Tibial nerve (tissue), 4 donors: ENCODE measurements at regions not wholly inside any gene's neighbourhood (a gene's known extent, or its start where the extent isn't known, plus 50 kb on each side); places are given as distances from the start of the nearest gene placed in this dataset.
"Not testable (repeated sequence)": the region's sequence is repeated elsewhere in the genome, so short reads cannot be mapped to it uniquely, and the experiment has no call there.

Experiments
- DNase-seq, 2 donors: peaks; one replicate each; pipeline ENCODE4 v3.0.0-alpha.2; 2019; ENCODE audit warnings: low spot score in 2 of 2
- H3K27ac ChIP-seq, 4 donors: fragments of 200-600 bp; sonication (generic) in 3 of 4; one replicate each; pipeline ENCODE4 v1.5.1; 2017 to 2019; ENCODE audit warnings: mild to moderate bottlenecking in 1 of 4
- H3K27me3 ChIP-seq, 2 donors: fragments of 200-600 bp; sonication (generic) in 1 of 2; one replicate each; pipeline versions ENCODE4 v1.5.1 to v1.6.0; 2017 to 2019
- H3K36me3 ChIP-seq, 3 donors: fragments of 200-600 bp; sonication (generic); one replicate each; pipeline ENCODE4 v1.5.1; 2018 to 2019
- H3K4me1 ChIP-seq, 4 donors: fragments of 200-600 bp; sonication (generic) in 3 of 4; one replicate each; pipeline ENCODE4 v1.5.1; 2017 to 2019
- H3K4me3 ChIP-seq, 4 donors: fragments of 200-600 bp; sonication (generic) in 3 of 4; one replicate each; pipeline ENCODE4 v1.5.1; 2017 to 2019; ENCODE audit warnings: mild to moderate bottlenecking in 1 of 4, moderate library complexity in 1 of 4
- H3K9me3 ChIP-seq, 4 donors: fragments of 200-600 bp; sonication (generic) in 3 of 4; one replicate each; pipeline ENCODE4 v1.5.1; 2017 to 2019
- EP300 ChIP-seq, 2 donors: sonication (generic); formaldehyde crosslinking; IDR thresholded peaks; one replicate each; pipeline ENCODE4 v1.6.1; 2017; ENCODE audit warnings: antibody characterized with exemption in 2 of 2, mild to moderate bottlenecking in 1 of 2
- POLR2A ChIP-seq, 2 donors: fragments of 450-650 bp; IDR thresholded peaks; one replicate each; pipeline ENCODE4 v1.6.1; 2017; ENCODE audit warnings: antibody characterized with exemption in 2 of 2, mild to moderate bottlenecking in 2 of 2, moderate library complexity in 2 of 2
- WGBS, 2 donors: methylation state at CpG; one replicate each; pipeline ENCODE4 v1.1.5; 2018; 5-methylcytosine and 5-hydroxymethylcytosine counted together
- TF ChIP-seq, protein P1 (sequence below), 5 experiments: fragments of 200-600 bp in 3 of 5; fragments of 450-650 bp in 2 of 5; sonication (generic) in 3 of 5; IDR thresholded peaks; one replicate each; pipeline ENCODE4 v1.5.1; 2016 to 2019; ENCODE audit warnings: antibody characterized with exemption in 5 of 5, mild to moderate bottlenecking in 3 of 5, moderate library complexity in 2 of 5

- H3K4me1 ChIP-seq = no peaks in the 10 kb centered on the region
- no peak for DNase-seq
- no peaks in the 10 kb centered on the region for H3K36me3 ChIP-seq
- H3K27me3 ChIP-seq = no peaks in the 10 kb centered on the region
- H3K9me3 ChIP-seq = no peaks in the 10 kb centered on the region
- no peak overlapping the region for H3K4me3 ChIP-seq
- TF ChIP-seq POLR2A (IDR thresholded peaks at IDR 0.05) (no peak), EP300 (IDR thresholded peaks at IDR 0.05) (no peak)
- TF ChIP-seq, protein P1, sequence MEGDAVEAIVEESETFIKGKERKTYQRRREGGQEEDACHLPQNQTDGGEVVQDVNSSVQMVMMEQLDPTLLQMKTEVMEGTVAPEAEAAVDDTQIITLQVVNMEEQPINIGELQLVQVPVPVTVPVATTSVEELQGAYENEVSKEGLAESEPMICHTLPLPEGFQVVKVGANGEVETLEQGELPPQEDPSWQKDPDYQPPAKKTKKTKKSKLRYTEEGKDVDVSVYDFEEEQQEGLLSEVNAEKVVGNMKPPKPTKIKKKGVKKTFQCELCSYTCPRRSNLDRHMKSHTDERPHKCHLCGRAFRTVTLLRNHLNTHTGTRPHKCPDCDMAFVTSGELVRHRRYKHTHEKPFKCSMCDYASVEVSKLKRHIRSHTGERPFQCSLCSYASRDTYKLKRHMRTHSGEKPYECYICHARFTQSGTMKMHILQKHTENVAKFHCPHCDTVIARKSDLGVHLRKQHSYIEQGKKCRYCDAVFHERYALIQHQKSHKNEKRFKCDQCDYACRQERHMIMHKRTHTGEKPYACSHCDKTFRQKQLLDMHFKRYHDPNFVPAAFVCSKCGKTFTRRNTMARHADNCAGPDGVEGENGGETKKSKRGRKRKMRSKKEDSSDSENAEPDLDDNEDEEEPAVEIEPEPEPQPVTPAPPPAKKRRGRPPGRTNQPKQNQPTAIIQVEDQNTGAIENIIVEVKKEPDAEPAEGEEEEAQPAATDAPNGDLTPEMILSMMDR (IDR thresholded peaks at IDR 0.05) = no peak
- 87 to 100% methylated on average over 4 to 7 of the region's 7 CpGs for WGBS, 2 donors
- peak overlapping the region in 1 of 4 donors; percentile 47 for H3K27ac ChIP-seq
Observed at GRCh38 chr2:16201848-16202247, 261.5 kb downstream of the MYCN start.

DNA sequence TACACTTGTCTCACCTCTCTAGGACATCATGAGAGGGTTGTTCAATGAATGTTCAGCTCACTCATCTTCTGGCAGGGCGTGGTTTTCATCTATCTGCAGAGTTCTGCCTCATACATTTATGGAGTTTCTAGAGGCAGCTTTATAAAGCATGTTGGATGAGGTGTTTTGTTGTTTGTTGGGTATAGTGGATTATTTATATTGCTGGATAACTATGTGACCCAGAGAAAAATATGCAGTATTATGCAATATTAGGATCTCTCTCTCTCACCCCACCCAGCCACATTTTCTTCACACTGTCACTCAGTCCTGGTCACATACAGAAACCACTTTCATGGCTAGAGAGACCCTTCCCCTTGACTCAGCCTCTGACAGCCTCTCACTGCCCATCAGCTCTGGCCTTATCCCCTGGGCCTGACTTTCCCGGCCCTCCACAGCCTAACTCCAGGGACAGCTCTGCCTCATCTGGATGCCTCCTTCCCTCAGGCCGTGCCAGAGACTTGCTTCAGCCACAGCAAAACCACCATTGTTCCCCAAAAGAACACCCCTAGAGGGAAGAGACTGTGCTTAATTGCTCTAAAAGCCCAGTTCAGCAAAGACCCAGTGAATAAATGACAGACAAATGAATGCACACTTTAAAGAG, 260.3 kb downstream of the MYCN start:
- H3K9me3 ChIP-seq = no peaks in the 10 kb centered on the region
- H3K27me3 ChIP-seq = no peaks in the 10 kb centered on the region
- no peaks in the 10 kb centered on the region for H3K36me3 ChIP-seq
- no peak overlapping the region for H3K27ac ChIP-seq
- 69 to 76% methylated on average over 3 of the region's 3 CpGs for WGBS, 2 donors
- no peaks in the 10 kb centered on the region for H3K4me1 ChIP-seq
- no peak for TF ChIP-seq POLR2A (IDR thresholded peaks at IDR 0.05)
- TF ChIP-seq, protein P1 (IDR thresholded peaks at IDR 0.05) = no peak
- no peak for TF ChIP-seq EP300 (IDR thresholded peaks at IDR 0.05)
- no peak for DNase-seq
- no peak overlapping the region for H3K4me3 ChIP-seq

DNA sequence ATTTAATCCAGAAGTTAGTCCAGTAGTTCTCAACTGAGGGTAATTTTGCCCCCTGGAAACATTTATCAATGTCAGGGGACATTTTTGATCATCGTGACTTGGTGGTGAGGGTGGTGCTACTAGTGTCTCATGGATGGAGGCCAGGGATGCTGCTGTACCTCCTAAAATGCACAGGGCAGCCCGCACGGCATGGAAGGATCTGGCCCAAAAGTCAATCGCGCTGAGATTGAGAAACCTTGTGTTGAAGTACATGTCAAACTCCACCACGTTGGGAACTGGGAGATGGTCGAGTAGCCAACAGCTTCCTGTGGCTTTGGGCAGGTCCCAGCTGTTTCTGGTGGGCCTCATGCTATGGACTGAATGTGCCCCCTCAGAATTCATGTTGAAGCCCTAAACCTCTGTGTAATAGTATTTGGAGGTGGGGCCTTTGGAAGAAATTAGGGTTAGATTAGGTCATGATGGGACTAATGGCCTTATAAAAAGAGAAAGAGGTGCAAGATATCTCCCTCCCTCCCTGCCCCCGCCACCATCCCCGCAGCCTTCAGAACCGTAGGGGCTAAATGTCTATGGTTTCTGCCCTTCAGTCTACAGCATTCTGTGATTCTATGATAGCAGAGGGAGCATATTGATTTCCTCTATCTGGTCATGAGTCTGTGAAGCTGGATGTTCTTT, 259.7 kb downstream of the MYCN start:
- no peak overlapping the region for H3K4me3 ChIP-seq
- DNase-seq = no peak
- H3K36me3 ChIP-seq = no peaks in the 10 kb centered on the region
- H3K27me3 ChIP-seq = no peaks in the 10 kb centered on the region
- no peaks in the 10 kb centered on the region for H3K4me1 ChIP-seq
- H3K9me3 ChIP-seq = no peaks in the 10 kb centered on the region
- TF ChIP-seq POLR2A (IDR thresholded peaks at IDR 0.05) (no peak), EP300 (IDR thresholded peaks at IDR 0.05) (no peak)
- TF ChIP-seq, protein P1 (IDR thresholded peaks at IDR 0.05) = no peak
- WGBS, 2 donors = 86 to 89% methylated on average over 10 of the region's 10 CpGs
- H3K27ac ChIP-seq = no peak overlapping the region

DNA sequence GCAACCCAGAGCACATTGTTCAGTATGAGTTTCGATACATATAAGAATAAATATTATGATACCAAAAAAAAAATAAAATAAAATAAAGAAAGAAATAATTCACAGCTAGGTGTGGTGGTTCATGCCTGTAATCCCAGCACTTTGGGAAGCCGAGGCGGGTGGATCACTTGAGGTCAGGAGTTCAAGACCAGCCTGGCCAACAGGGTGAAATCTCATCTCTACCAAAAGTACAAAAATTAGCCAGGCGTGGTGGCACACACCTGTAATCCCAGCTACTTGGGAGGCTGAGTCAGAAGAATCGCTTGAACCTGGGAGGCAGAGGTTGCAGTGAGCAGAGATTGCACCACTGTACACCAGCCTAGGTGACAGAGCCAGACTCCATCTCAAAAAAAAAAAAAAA, 258.9 kb downstream of the MYCN start:
- WGBS, 2 donors = 80 to 86% methylated on average over 5 of the region's 5 CpGs

GRCh38 chr2:16198166-16198912, 258.0 kb downstream of the MYCN start:
- TF ChIP-seq EP300 (IDR thresholded peaks at IDR 0.05) (no peak), POLR2A (IDR thresholded peaks at IDR 0.05) (no peak)
- peaks cover 0 to 3% (median 0%) of the 10 kb centered on the region in 4 donors for H3K9me3 ChIP-seq
- WGBS, 2 donors = 85 to 90% methylated on average over 9 of the region's 9 CpGs
- no peak overlapping the region for H3K27ac ChIP-seq
- DNase-seq = no peak
- no peaks in the 10 kb centered on the region for H3K36me3 ChIP-seq
- no peak overlapping the region for H3K4me3 ChIP-seq
- H3K4me1 ChIP-seq = no peaks in the 10 kb centered on the region
- H3K27me3 ChIP-seq = no peaks in the 10 kb centered on the region

More for the DNA sequence above, 258.9 kb downstream of the MYCN start:
- not testable (repeated sequence) for H3K27me3 ChIP-seq, H3K4me1 ChIP-seq, DNase-seq, H3K9me3 ChIP-seq, H3K36me3 ChIP-seq, H3K4me3 ChIP-seq, H3K27ac ChIP-seq
